Upper lobe of left lung (tissue), 6 donors: ENCODE measurements at regions not wholly inside any gene's neighbourhood (a gene's known extent, or its start where the extent isn't known, plus 50 kb on each side); places are given as distances from the start of the nearest gene placed in this dataset.

Experiments
- ATAC-seq, 2 donors: fragments of 200-7000 bp; cut with Tn5 transposase; one replicate each; pipeline ENCODE4 v1.9.1; 2022; ENCODE audit warnings: mild to moderate bottlenecking in 2 of 2, moderate library complexity in 2 of 2; ENCODE audit not compliant: low FRiP score in 2 of 2
- DNase-seq, 2 donors: peaks; one replicate each; pipeline ENCODE4 v3.0.0-alpha.2; 2019 to 2020
- H3K27ac ChIP-seq, 4 donors: fragments of 200-600 bp; sonication (generic); one replicate each; pipeline ENCODE4 v1.5.1; 2016 to 2019
- H3K27me3 ChIP-seq, 4 donors: fragments of 200-600 bp; sonication (generic); one replicate each; pipeline ENCODE4 v1.5.1; 2017 to 2019
- H3K36me3 ChIP-seq, 4 donors: fragments of 200-600 bp; sonication (generic); one replicate each; pipeline ENCODE4 v1.5.1; 2016 to 2019
- H3K4me1 ChIP-seq, 4 donors: fragments of 200-600 bp; sonication (generic); one replicate each; pipeline ENCODE4 v1.5.1; 2018 to 2019
- H3K4me3 ChIP-seq, 4 donors: fragments of 200-600 bp; sonication (generic); one replicate each; pipeline ENCODE4 v1.5.1; 2017 to 2019; ENCODE audit warnings: mild to moderate bottlenecking in 2 of 4, moderate library complexity in 1 of 4
- H3K9me3 ChIP-seq, 4 donors: fragments of 200-600 bp; sonication (generic); one replicate each; pipeline ENCODE4 v1.5.1; 2018 to 2019
- EP300 ChIP-seq, 4 donors: sonication (generic); formaldehyde crosslinking; IDR thresholded peaks; one replicate each; pipeline ENCODE4 v1.5.1; 2017; ENCODE audit warnings: antibody characterized with exemption in 4 of 4, control low read depth in 2 of 4
- POLR2A ChIP-seq, 4 donors: fragments of 450-650 bp; IDR thresholded peaks; one replicate each; pipeline ENCODE4 v1.5.1; 2016 to 2017; ENCODE audit warnings: antibody characterized with exemption in 4 of 4, mild to moderate bottlenecking in 2 of 4
- POLR2AphosphoS5 ChIP-seq, 2 donors: sonication (generic); formaldehyde crosslinking; IDR thresholded peaks; one replicate each; pipeline ENCODE4 v1.5.1; 2017; ENCODE audit warnings: antibody characterized with exemption in 2 of 2
- WGBS, 2 donors: methylation state at CpG; one replicate each; pipeline ENCODE4 v1.1.5; 2017 to 2018; 5-methylcytosine and 5-hydroxymethylcytosine counted together
- TF ChIP-seq, protein P1 (sequence below), 6 experiments: fragments of 450-650 bp in 4 of 6; fragments of 200-600 bp in 2 of 6; sonication (generic) in 2 of 6; IDR thresholded peaks; one replicate each; pipeline ENCODE4 v1.5.1; 2016 to 2019; ENCODE audit warnings: antibody characterized with exemption in 6 of 6
- donor health status: DM: no; HTN: no; CAD: no; lungs with moderate emphysema.
- donor health status: DM: no; HTN: yes; CAD: no; lungs with severe emphysema.

DNA sequence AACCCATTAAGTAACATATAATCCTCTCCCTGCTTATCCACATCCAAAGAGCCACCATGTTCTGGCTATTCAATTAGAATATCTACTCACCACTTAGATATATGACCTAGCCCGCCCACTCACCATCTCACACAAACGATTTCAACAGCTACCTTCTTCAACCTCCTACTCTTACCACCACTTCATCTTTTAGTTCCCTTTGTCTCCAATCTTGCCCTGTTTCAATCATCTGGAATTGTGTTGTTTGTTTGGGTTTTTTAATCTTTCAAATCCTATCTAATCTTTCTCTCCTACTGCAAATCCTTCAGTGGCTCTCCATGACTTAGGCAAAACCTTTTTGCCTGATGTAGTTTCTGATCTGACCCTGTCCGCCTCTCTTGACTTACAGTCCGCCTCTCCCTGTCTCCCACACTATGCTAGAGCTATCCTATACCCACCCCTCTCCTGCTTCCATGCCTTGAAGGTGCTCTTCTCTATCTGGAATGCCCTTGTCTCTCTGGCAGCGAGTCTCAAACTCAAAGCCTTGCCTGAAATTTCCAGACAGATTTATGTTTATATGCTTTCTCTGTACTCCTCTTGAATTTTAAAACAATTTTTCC lies 161.0 kb upstream of the CRY1 start:
- Histone ChIP-seq H3K4me3 (no peak overlapping the region), H3K27me3 (no peaks in the 10 kb centered on the region), H3K27ac (no peak overlapping the region), H3K4me1 (no peaks in the 10 kb centered on the region), H3K9me3 (no peaks in the 10 kb centered on the region), H3K36me3 (no peaks in the 10 kb centered on the region)
- no peak for DNase-seq
- no peak for ATAC-seq
- TF ChIP-seq POLR2AphosphoS5 (IDR thresholded peaks at IDR 0.05) (no peak), EP300 (IDR thresholded peaks at IDR 0.05) (no peak), POLR2A (IDR thresholded peaks at IDR 0.05) (no peak)
- TF ChIP-seq, protein P1, sequence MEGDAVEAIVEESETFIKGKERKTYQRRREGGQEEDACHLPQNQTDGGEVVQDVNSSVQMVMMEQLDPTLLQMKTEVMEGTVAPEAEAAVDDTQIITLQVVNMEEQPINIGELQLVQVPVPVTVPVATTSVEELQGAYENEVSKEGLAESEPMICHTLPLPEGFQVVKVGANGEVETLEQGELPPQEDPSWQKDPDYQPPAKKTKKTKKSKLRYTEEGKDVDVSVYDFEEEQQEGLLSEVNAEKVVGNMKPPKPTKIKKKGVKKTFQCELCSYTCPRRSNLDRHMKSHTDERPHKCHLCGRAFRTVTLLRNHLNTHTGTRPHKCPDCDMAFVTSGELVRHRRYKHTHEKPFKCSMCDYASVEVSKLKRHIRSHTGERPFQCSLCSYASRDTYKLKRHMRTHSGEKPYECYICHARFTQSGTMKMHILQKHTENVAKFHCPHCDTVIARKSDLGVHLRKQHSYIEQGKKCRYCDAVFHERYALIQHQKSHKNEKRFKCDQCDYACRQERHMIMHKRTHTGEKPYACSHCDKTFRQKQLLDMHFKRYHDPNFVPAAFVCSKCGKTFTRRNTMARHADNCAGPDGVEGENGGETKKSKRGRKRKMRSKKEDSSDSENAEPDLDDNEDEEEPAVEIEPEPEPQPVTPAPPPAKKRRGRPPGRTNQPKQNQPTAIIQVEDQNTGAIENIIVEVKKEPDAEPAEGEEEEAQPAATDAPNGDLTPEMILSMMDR (IDR thresholded peaks at IDR 0.05): no peak
- 83 to 89% methylated on average over 5 of the region's 5 CpGs for WGBS, 2 donors

DNA sequence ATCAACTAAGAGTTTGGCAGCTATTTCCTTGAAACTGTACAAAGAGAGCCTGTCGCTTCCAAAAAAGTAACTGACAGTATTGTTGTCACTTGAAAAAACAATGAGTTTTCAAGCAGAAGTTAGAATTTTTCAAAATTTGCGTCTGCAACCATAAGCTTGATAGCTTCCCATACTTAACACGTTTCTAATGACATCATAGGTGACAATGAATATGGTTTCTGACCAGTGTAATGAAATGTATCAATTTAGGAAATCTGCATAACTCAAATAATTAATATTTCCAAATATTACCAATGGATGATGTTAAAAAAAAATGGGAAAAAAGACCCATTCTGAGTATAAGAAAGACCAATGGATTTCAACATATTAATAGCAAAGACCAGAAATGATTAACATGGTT lies 165.4 kb upstream of the CRY1 start:
- DNase-seq (no peak), ATAC-seq (no peak)
- Histone ChIP-seq H3K27ac (no peak overlapping the region), H3K4me1 (no peaks in the 10 kb centered on the region), H3K4me3 (no peak overlapping the region), H3K9me3 (no peaks in the 10 kb centered on the region), H3K36me3 (no peaks in the 10 kb centered on the region), H3K27me3 (no peaks in the 10 kb centered on the region)
- TF ChIP-seq POLR2AphosphoS5 (IDR thresholded peaks at IDR 0.05) (no peak), EP300 (IDR thresholded peaks at IDR 0.05) (no peak)
- TF ChIP-seq, protein P1 (IDR thresholded peaks at IDR 0.05): no peak
- 84 to 87% methylated on average over 3 of the region's 3 CpGs for WGBS, 2 donors

DNA sequence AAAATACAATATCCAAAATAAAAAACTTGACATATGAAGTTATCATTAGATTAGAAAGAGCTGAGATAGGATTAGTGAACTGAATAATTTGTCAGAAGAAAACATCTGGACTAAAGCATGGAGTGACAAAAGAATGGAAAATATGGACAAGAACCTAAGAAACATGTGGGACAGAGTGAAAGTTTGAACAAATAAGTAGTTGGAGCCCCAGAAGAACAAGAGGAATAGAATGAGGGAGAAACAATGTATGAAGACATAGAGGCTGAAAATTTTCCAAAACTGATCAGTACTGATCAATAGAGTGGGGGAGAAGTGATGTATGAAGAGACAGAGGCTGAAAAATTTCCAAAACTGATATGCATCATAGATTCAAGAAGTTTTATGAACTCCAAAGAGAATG lies 170.6 kb upstream of the CRY1 start:
- DNase-seq (no peak), ATAC-seq (no peak)
- no peaks in the 10 kb centered on the region for H3K9me3 ChIP-seq
- no peaks in the 10 kb centered on the region for H3K4me1 ChIP-seq
- H3K4me3 ChIP-seq: no peak overlapping the region
- no peaks in the 10 kb centered on the region for H3K27me3 ChIP-seq
- H3K27ac ChIP-seq: no peak overlapping the region
- H3K36me3 ChIP-seq: no peaks in the 10 kb centered on the region
- TF ChIP-seq POLR2AphosphoS5 (IDR thresholded peaks at IDR 0.05): no peak
- TF ChIP-seq, protein P1 (IDR thresholded peaks at IDR 0.05): no peak

DNA sequence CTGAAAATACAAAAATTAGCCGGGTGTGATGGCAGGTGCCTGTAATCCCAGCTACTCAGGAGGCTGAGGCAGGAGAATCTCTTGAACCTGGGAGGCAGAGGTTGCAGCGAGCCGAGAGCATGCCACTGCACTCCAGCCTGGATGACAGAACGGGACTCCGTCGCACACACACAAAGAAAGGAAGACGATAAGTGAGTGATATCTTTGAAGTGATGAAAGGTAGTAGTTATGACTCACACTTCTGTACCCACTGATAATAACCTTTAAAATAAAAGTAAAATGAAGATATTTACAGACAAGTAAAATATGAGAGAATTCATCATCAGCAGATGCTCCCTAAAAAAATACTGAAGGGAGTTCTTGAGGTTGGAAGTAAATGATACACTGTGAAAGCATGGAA lies 171.3 kb upstream of the CRY1 start:
- Histone ChIP-seq H3K4me3 (no peak overlapping the region), H3K9me3 (no peaks in the 10 kb centered on the region), H3K27me3 (no peaks in the 10 kb centered on the region), H3K36me3 (no peaks in the 10 kb centered on the region), H3K27ac (no peak overlapping the region), H3K4me1 (no peaks in the 10 kb centered on the region)
- ATAC-seq (no peak), DNase-seq (no peak)
- TF ChIP-seq EP300 (IDR thresholded peaks at IDR 0.05) (no peak), POLR2A (IDR thresholded peaks at IDR 0.05) (no peak), POLR2AphosphoS5 (IDR thresholded peaks at IDR 0.05) (no peak)
- TF ChIP-seq, protein P1 (IDR thresholded peaks at IDR 0.05): no peak
- WGBS, 2 donors: 81 to 88% methylated on average over 7 of the region's 7 CpGs

DNA sequence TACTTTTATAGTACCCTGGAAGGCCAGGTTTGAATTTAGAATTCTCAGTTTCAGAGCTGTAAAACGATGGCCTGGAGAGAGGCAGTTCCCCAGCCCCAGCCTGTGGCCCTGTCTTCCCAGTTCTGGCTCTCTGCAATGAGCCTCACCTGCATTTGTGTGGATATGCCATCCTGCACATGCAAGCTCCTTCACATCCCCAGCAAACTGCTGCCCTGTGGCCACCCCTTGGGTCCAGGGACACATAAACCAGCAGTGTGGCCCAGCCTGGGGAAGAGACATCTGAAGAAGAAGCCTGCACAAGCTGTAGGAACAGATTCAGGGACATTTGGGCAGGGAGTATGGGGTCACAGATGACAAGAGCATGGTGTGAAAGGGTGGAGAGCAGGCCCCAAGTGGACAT lies 174.3 kb upstream of the CRY1 start:
- WGBS, 2 donors: 56 to 70% methylated on average over 1 of the region's 1 CpG
- no peak for TF ChIP-seq EP300 (IDR thresholded peaks at IDR 0.05)
- TF ChIP-seq, protein P1 (IDR thresholded peaks at IDR 0.05): no peak
- TF ChIP-seq POLR2A (IDR thresholded peaks at IDR 0.05): no peak
- no peak for TF ChIP-seq POLR2AphosphoS5 (IDR thresholded peaks at IDR 0.05)
- Histone ChIP-seq H3K9me3 (no peaks in the 10 kb centered on the region), H3K27me3 (no peaks in the 10 kb centered on the region), H3K4me1 (no peaks in the 10 kb centered on the region), H3K27ac (no peak overlapping the region), H3K36me3 (no peaks in the 10 kb centered on the region), H3K4me3 (no peak overlapping the region)
- ATAC-seq (peak in 1 of 2 donors; percentile 15), DNase-seq (no peak)
